ENCODE measurements at regions not wholly inside any gene's neighbourhood (a gene's known extent, or its start where the extent isn't known, plus 50 kb on each side); places are given as distances from the start of the nearest gene placed in this dataset.

DNA sequence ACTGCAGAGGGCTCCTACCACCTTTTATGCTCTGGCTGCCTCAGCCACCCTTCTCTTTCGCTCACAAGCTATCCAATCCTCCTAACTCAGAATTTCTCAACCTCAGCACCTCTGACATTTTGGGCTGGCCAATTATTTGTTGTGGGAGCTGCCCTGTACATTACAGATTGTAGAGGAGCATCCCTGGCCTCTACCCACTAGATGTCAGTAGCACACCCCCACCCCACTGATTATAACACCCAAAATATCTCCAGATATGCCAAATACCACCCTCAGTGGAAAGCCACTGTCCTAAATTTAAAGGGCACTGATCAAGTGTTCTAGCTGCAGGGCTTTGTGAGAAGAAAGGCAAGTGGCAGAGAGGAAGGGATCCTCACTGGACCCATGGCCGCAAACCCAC, 443.1 kb downstream of the SOX6 start:
- Mint-ChIP-seq H3K27me3 (ENCODE audit: low read depth in 2 of 2) (no peaks in the 10 kb centered on the region), H3K4me1 (no peaks in the 10 kb centered on the region), H3K36me3 (no peaks in the 10 kb centered on the region), H3K4me3 (no peak overlapping the region), H3K9me3 (no peaks in the 10 kb centered on the region), H3K27ac (no peak overlapping the region)
- Histone ChIP-seq H3K4me3 (ENCODE audit: low read length) (no peak overlapping the region), H3K27me3 (ENCODE audit: control insufficient read depth, insufficient read depth, low read length) (no peaks in the 10 kb centered on the region), H3K27ac (ENCODE audit: low read length) (no peak overlapping the region), H3K9me3 (ENCODE audit: control insufficient read depth, insufficient read depth, low read length) (no peaks in the 10 kb centered on the region), H3K36me3 (ENCODE audit: control insufficient read depth, insufficient read depth, low read length) (no peaks in the 10 kb centered on the region), H3K4me1 (ENCODE audit: control insufficient read depth, insufficient read depth, low read length) (no peaks in the 10 kb centered on the region)
- WGBS (ENCODE audit: insufficient coverage): 81% methylated on average over 1 of the region's 2 CpGs
- DNase-seq (no peak), ATAC-seq (no peak)
- intact Hi-C loops (cut with micrococcal nuclease): no loop called here
- TF ChIP-seq, protein P1, sequence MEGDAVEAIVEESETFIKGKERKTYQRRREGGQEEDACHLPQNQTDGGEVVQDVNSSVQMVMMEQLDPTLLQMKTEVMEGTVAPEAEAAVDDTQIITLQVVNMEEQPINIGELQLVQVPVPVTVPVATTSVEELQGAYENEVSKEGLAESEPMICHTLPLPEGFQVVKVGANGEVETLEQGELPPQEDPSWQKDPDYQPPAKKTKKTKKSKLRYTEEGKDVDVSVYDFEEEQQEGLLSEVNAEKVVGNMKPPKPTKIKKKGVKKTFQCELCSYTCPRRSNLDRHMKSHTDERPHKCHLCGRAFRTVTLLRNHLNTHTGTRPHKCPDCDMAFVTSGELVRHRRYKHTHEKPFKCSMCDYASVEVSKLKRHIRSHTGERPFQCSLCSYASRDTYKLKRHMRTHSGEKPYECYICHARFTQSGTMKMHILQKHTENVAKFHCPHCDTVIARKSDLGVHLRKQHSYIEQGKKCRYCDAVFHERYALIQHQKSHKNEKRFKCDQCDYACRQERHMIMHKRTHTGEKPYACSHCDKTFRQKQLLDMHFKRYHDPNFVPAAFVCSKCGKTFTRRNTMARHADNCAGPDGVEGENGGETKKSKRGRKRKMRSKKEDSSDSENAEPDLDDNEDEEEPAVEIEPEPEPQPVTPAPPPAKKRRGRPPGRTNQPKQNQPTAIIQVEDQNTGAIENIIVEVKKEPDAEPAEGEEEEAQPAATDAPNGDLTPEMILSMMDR (IDR thresholded peaks at IDR 0.05): no peak

Data from natural killer cell (primary cell).